ENCODE measurements at regions not wholly inside any gene's neighbourhood (a gene's known extent, or its start where the extent isn't known, plus 50 kb on each side); places are given as distances from the start of the nearest gene placed in this dataset.
"Not testable (repeated sequence)": the region's sequence is repeated elsewhere in the genome, so short reads cannot be mapped to it uniquely, and the experiment has no call there.

GRCh38 chr1:14340002-14340785 lies 258.3 kb upstream of the KAZN start:
- Histone ChIP-seq H3K27me3 (ENCODE audit: control insufficient read depth in 1 of 2, insufficient read depth in 2 of 2, low read length in 2 of 2) (no peaks in the 10 kb centered on the region), H3K9ac (ENCODE audit: low read length) (no peak overlapping the region), H3K27ac (ENCODE audit: low read depth, low read length) (no peak overlapping the region), H3K36me3 (ENCODE audit: insufficient read depth, low read length) (no peaks in the 10 kb centered on the region), H3K4me1 (ENCODE audit: insufficient read depth, low read length) (no peaks in the 10 kb centered on the region), H3K4me3 (ENCODE audit: low read depth in 1 of 2, low read length in 2 of 2) (no peak overlapping the region), H3K9me3 (ENCODE audit: low read length) (no peaks in the 10 kb centered on the region)

GRCh38 chr1:14341147-14341546 lies 257.3 kb upstream of the KAZN start:
- H3K4me1 ChIP-seq (ENCODE audit: insufficient read depth, low read length) = no peaks in the 10 kb centered on the region
- no peaks in the 10 kb centered on the region for H3K9me3 ChIP-seq (ENCODE audit: low read length)
- no peak overlapping the region for H3K27ac ChIP-seq (ENCODE audit: low read depth, low read length)
- no peak overlapping the region for H3K9ac ChIP-seq (ENCODE audit: low read length)
- H3K27me3 ChIP-seq (ENCODE audit: control insufficient read depth in 1 of 2, insufficient read depth in 2 of 2, low read length in 2 of 2) = no peaks in the 10 kb centered on the region
- no peak overlapping the region for H3K4me3 ChIP-seq (ENCODE audit: low read depth in 1 of 2, low read length in 2 of 2)
- no peaks in the 10 kb centered on the region for H3K36me3 ChIP-seq (ENCODE audit: insufficient read depth, low read length)

- H3K9me3 ChIP-seq (ENCODE audit: low read length) = no peaks in the 10 kb centered on the region
- H3K27ac ChIP-seq (ENCODE audit: low read depth, low read length) = no peak overlapping the region
- no peaks in the 10 kb centered on the region for H3K36me3 ChIP-seq (ENCODE audit: insufficient read depth, low read length)
- H3K27me3 ChIP-seq (ENCODE audit: control insufficient read depth in 1 of 2, insufficient read depth in 2 of 2, low read length in 2 of 2) = no peaks in the 10 kb centered on the region
- H3K4me3 ChIP-seq (ENCODE audit: low read depth in 1 of 2, low read length in 2 of 2) = no peak overlapping the region
- H3K4me1 ChIP-seq (ENCODE audit: insufficient read depth, low read length) = no peaks in the 10 kb centered on the region
- no peak overlapping the region for H3K9ac ChIP-seq (ENCODE audit: low read length)
These were observed 252.4 kb upstream of the KAZN start for GRCh38 chr1:14345946-14346550.

- Histone ChIP-seq H3K9me3 (ENCODE audit: low read length) (no peaks in the 10 kb centered on the region), H3K4me3 (ENCODE audit: low read depth in 1 of 2, low read length in 2 of 2) (no peak overlapping the region), H3K4me1 (ENCODE audit: insufficient read depth, low read length) (no peaks in the 10 kb centered on the region), H3K27me3 (ENCODE audit: control insufficient read depth in 1 of 2, insufficient read depth in 2 of 2, low read length in 2 of 2) (no peaks in the 10 kb centered on the region), H3K27ac (ENCODE audit: low read depth, low read length) (no peak overlapping the region), H3K9ac (ENCODE audit: low read length) (no peak overlapping the region), H3K36me3 (ENCODE audit: insufficient read depth, low read length) (no peaks in the 10 kb centered on the region)
These were observed 251.3 kb upstream of the KAZN start for GRCh38 chr1:14347186-14347585.

- Histone ChIP-seq H3K4me1 (ENCODE audit: insufficient read depth, low read length) (no peaks in the 10 kb centered on the region), H3K9ac (ENCODE audit: low read length) (no peak overlapping the region), H3K36me3 (ENCODE audit: insufficient read depth, low read length) (no peaks in the 10 kb centered on the region), H3K27ac (ENCODE audit: low read depth, low read length) (no peak overlapping the region), H3K9me3 (ENCODE audit: low read length) (no peaks in the 10 kb centered on the region), H3K4me3 (ENCODE audit: low read depth in 1 of 2, low read length in 2 of 2) (no peak overlapping the region), H3K27me3 (ENCODE audit: control insufficient read depth in 1 of 2, insufficient read depth in 2 of 2, low read length in 2 of 2) (no peaks in the 10 kb centered on the region)
These were observed 250.7 kb upstream of the KAZN start for GRCh38 chr1:14347776-14348175.

GRCh38 chr1:14350197-14350596 lies 248.3 kb upstream of the KAZN start:
- Histone ChIP-seq H3K4me3 (ENCODE audit: low read depth in 1 of 2, low read length in 2 of 2) (no peak overlapping the region), H3K4me1 (ENCODE audit: insufficient read depth, low read length) (no peaks in the 10 kb centered on the region), H3K27ac (ENCODE audit: low read depth, low read length) (no peak overlapping the region), H3K27me3 (ENCODE audit: control insufficient read depth in 1 of 2, insufficient read depth in 2 of 2, low read length in 2 of 2) (no peaks in the 10 kb centered on the region), H3K9me3 (ENCODE audit: low read length) (no peaks in the 10 kb centered on the region), H3K36me3 (ENCODE audit: insufficient read depth, low read length) (no peaks in the 10 kb centered on the region), H3K9ac (ENCODE audit: low read length) (no peak overlapping the region)

GRCh38 chr1:14352897-14353296 lies 245.6 kb upstream of the KAZN start:
- Histone ChIP-seq H3K4me3 (ENCODE audit: low read depth in 1 of 2, low read length in 2 of 2) (no peak overlapping the region), H3K9me3 (ENCODE audit: low read length) (no peaks in the 10 kb centered on the region), H3K27me3 (ENCODE audit: control insufficient read depth in 1 of 2, insufficient read depth in 2 of 2, low read length in 2 of 2) (no peaks in the 10 kb centered on the region), H3K9ac (ENCODE audit: low read length) (no peak overlapping the region), H3K27ac (ENCODE audit: low read depth, low read length) (no peak overlapping the region), H3K4me1 (ENCODE audit: insufficient read depth, low read length) (no peaks in the 10 kb centered on the region), H3K36me3 (ENCODE audit: insufficient read depth, low read length) (no peaks in the 10 kb centered on the region)

- H3K36me3 ChIP-seq (ENCODE audit: insufficient read depth, low read length); H3K4me3 ChIP-seq (ENCODE audit: low read depth in 1 of 2, low read length in 2 of 2); H3K9ac ChIP-seq (ENCODE audit: low read length); H3K27ac ChIP-seq (ENCODE audit: low read depth, low read length); H3K9me3 ChIP-seq (ENCODE audit: low read length); H3K4me1 ChIP-seq (ENCODE audit: insufficient read depth, low read length); H3K27me3 ChIP-seq (ENCODE audit: control insufficient read depth in 1 of 2, insufficient read depth in 2 of 2, low read length in 2 of 2): not testable (repeated sequence)
These were observed 237.5 kb upstream of the KAZN start for GRCh38 chr1:14361005-14361404.

- Histone ChIP-seq H3K4me3 (ENCODE audit: low read depth in 1 of 2, low read length in 2 of 2) (no peak overlapping the region), H3K9me3 (ENCODE audit: low read length) (peaks cover 6% of the 10 kb centered on the region), H3K27me3 (ENCODE audit: control insufficient read depth in 1 of 2, insufficient read depth in 2 of 2, low read length in 2 of 2) (no peaks in the 10 kb centered on the region), H3K9ac (ENCODE audit: low read length) (no peak overlapping the region), H3K27ac (ENCODE audit: low read depth, low read length) (no peak overlapping the region), H3K36me3 (ENCODE audit: insufficient read depth, low read length) (no peaks in the 10 kb centered on the region), H3K4me1 (ENCODE audit: insufficient read depth, low read length) (peaks cover 8% of the 10 kb centered on the region)
These were observed 236.2 kb upstream of the KAZN start for GRCh38 chr1:14362331-14362730.

- Histone ChIP-seq H3K4me3 (ENCODE audit: low read depth in 1 of 2, low read length in 2 of 2) (no peak overlapping the region), H3K27me3 (ENCODE audit: control insufficient read depth in 1 of 2, insufficient read depth in 2 of 2, low read length in 2 of 2) (no peaks in the 10 kb centered on the region), H3K9me3 (ENCODE audit: low read length) (peaks cover 6% of the 10 kb centered on the region), H3K27ac (ENCODE audit: low read depth, low read length) (no peak overlapping the region), H3K4me1 (ENCODE audit: insufficient read depth, low read length) (peaks cover 8% of the 10 kb centered on the region), H3K9ac (ENCODE audit: low read length) (no peak overlapping the region), H3K36me3 (ENCODE audit: insufficient read depth, low read length) (no peaks in the 10 kb centered on the region)
These were observed 235.4 kb upstream of the KAZN start for GRCh38 chr1:14363036-14363590.

- H3K36me3 ChIP-seq (ENCODE audit: insufficient read depth, low read length) = no peaks in the 10 kb centered on the region
- peaks cover 8% of the 10 kb centered on the region for H3K4me1 ChIP-seq (ENCODE audit: insufficient read depth, low read length)
- no peak overlapping the region for H3K4me3 ChIP-seq (ENCODE audit: low read depth in 1 of 2, low read length in 2 of 2)
- H3K9me3 ChIP-seq (ENCODE audit: low read length) = peaks cover 6% of the 10 kb centered on the region
- no peaks in the 10 kb centered on the region for H3K27me3 ChIP-seq (ENCODE audit: control insufficient read depth in 1 of 2, insufficient read depth in 2 of 2, low read length in 2 of 2)
- no peak overlapping the region for H3K27ac ChIP-seq (ENCODE audit: low read depth, low read length)
- no peak overlapping the region for H3K9ac ChIP-seq (ENCODE audit: low read length)
These were observed 234.6 kb upstream of the KAZN start for GRCh38 chr1:14363707-14364413.
